ENCODE measurements at regions not wholly inside any gene's neighbourhood (a gene's known extent, or its start where the extent isn't known, plus 50 kb on each side); places are given as distances from the start of the nearest gene placed in this dataset.

DNA sequence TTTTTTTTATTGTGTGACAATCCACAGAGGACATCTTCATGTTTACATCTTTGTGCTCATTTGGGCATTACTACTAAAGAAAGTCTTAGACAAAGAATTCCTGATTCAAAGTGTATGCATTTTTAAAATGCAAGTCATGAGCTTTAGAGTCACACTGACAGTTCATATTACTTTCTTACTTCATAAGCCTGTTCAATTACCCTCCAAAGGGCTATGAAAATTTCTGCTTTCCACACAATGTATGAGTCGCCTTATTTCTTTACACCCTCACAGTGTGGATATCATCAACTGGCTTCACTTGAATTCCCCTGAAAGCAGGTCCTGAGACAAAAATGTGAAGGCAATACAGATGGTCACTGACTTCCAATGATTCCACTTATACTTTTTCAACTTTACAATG, 280.4 kb upstream of the PTGER4 start:
- TF ChIP-seq, protein P1, sequence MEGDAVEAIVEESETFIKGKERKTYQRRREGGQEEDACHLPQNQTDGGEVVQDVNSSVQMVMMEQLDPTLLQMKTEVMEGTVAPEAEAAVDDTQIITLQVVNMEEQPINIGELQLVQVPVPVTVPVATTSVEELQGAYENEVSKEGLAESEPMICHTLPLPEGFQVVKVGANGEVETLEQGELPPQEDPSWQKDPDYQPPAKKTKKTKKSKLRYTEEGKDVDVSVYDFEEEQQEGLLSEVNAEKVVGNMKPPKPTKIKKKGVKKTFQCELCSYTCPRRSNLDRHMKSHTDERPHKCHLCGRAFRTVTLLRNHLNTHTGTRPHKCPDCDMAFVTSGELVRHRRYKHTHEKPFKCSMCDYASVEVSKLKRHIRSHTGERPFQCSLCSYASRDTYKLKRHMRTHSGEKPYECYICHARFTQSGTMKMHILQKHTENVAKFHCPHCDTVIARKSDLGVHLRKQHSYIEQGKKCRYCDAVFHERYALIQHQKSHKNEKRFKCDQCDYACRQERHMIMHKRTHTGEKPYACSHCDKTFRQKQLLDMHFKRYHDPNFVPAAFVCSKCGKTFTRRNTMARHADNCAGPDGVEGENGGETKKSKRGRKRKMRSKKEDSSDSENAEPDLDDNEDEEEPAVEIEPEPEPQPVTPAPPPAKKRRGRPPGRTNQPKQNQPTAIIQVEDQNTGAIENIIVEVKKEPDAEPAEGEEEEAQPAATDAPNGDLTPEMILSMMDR (IDR thresholded peaks at IDR 0.05) = no peak
- no peak for TF ChIP-seq POLR2A (IDR thresholded peaks at IDR 0.05)
